ENCODE measurements at regions not wholly inside any gene's neighbourhood (a gene's known extent, or its start where the extent isn't known, plus 50 kb on each side); places are given as distances from the start of the nearest gene placed in this dataset.
"Not testable (repeated sequence)": the region's sequence is repeated elsewhere in the genome, so short reads cannot be mapped to it uniquely, and the experiment has no call there.

DNA sequence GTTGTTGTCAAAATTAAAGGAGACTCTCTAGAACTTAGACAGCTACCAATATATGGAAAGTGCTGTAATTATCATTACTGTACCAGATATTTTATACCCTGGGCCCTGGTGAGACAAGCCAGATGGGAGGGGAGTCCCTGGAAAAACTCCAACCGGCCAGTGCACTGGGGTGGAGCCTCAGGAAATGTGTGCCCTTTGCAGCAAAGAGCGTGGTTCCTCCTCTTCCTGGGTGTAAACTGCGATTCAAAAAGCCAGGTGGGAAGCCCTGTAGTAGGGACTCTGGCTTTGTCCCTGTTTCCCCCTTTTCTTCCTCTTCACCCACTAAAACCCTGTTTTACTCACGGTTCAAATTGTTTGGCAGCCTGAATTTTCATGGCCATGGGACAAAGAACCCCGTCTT lies 812.3 kb downstream of the PLA2G4A start:
- DNase-seq, result no peak

GRCh38 chr1:187641463-187641862 lies 812.7 kb downstream of the PLA2G4A start:
- no peak for DNase-seq

- no peak for DNase-seq
These were observed 813.2 kb downstream of the PLA2G4A start for GRCh38 chr1:187641907-187642306.

DNA sequence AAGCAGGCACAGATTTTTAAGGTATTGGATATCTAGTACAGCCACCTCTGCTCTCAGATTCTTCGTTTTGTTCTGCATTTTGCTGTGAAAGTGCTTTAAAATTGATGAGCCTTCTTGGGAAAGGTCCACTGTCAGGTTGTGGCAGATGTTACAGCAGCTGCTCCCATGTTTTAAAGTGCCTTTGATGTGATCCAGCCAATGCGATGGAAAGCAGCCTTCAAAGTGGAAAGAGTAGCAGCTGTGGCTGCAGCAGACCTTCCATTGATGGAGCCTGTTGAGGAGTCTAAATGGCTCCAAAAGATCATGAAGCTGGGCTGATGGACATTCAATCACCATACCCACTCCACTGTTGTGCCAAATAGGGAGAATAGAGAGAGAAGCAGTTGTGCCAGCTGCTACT lies 816.9 kb downstream of the PLA2G4A start:
- no peak for DNase-seq

- DNase-seq, result no peak
These were observed 817.9 kb downstream of the PLA2G4A start for GRCh38 chr1:187646536-187647107.

GRCh38 chr1:187648091-187648490 lies 819.3 kb downstream of the PLA2G4A start:
- DNase-seq, result no peak

GRCh38 chr1:187654635-187655034 lies 825.9 kb downstream of the PLA2G4A start:
- DNase-seq, result no peak

- DNase-seq, result no peak
These were observed 826.4 kb downstream of the PLA2G4A start for GRCh38 chr1:187655104-187655503.

- DNase-seq, result no peak
These were observed 836.7 kb downstream of the PLA2G4A start for GRCh38 chr1:187665483-187665882.

DNA sequence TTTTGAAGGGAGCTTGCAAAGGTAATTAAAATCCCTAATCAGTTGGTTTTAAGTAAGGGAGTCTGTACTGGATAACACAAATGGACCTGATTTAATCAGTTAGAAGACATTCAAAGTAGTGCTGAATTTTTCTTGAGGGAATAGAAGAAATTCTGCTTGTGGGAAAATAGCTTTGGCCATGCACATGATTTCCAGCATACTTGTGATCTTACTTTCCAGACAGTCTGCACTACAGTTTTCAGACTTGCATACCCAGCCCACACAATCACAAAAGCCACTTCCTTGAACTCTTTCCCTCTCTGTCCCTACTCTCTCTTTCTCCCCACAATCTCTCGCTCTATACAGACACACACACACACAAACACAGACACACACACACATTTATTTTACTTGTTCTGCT lies 852.1 kb downstream of the PLA2G4A start:
- no peak for DNase-seq

- DNase-seq, result no peak
These were observed 853.4 kb downstream of the PLA2G4A start for GRCh38 chr1:187682112-187682511.

DNA sequence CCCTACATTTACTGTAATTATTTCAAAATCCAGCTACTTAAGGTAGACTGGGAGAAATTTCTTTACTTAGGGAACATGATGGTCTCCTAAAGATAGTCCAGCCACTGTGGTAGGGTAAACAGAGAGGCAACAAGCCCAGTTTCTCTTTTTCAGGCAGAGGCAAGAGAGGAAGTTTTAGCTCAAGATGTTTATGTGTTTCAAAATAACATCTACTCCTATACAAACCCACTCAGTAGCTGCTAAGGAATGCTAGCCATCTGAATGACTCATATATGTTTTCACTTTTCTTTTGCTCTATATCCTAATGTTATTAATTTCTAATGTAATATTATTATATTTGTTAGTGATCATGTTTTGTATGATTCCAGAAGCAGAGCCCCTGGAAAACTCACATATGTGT lies 856.6 kb downstream of the PLA2G4A start:
- DNase-seq, result no peak

DNA sequence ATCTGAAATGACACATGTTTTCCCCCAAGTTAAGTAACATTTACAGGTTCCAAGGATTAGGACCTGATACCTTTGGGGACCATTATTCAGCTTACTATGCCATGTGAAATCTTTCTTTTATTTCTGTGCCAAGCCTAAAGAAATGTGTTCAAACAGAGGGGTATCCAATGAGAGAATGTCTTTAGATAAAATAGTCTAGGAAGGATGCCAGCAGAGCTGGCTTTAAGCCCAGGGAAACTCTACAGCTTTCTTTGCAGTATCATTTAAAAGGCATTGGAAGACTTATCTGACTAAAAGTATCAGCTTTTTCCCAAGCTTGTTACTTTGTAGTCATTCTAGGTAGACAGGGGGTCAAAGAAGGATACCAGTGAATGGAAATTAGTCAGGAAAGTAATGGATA lies 860.4 kb downstream of the PLA2G4A start:
- DNase-seq, result no peak

GRCh38 chr1:187691439-187691838 lies 862.7 kb downstream of the PLA2G4A start:
- DNase-seq, result no peak

GRCh38 chr1:187692799-187693198 lies 864.0 kb downstream of the PLA2G4A start:
- DNase-seq, result no peak

DNA sequence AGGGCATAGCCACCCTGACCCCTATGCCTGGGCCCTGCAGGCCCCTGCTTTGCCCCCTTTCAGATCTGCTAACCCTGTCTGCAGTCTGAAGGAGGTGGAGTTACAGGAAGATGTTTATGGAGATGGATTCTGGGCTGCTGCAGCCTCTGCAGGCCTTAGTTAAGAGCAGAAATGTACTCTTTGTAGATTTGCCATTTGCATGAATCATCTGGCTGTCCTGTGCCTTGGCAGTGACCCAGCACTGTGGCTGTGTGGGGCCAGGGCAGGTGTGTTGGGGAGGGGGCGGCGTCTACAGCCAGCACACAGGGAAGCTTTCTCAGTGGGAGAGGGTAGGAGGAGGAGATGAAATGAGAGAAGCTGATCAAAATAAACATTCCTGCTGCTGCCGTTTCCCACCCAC lies 867.3 kb downstream of the PLA2G4A start:
- no peak for DNase-seq

DNA sequence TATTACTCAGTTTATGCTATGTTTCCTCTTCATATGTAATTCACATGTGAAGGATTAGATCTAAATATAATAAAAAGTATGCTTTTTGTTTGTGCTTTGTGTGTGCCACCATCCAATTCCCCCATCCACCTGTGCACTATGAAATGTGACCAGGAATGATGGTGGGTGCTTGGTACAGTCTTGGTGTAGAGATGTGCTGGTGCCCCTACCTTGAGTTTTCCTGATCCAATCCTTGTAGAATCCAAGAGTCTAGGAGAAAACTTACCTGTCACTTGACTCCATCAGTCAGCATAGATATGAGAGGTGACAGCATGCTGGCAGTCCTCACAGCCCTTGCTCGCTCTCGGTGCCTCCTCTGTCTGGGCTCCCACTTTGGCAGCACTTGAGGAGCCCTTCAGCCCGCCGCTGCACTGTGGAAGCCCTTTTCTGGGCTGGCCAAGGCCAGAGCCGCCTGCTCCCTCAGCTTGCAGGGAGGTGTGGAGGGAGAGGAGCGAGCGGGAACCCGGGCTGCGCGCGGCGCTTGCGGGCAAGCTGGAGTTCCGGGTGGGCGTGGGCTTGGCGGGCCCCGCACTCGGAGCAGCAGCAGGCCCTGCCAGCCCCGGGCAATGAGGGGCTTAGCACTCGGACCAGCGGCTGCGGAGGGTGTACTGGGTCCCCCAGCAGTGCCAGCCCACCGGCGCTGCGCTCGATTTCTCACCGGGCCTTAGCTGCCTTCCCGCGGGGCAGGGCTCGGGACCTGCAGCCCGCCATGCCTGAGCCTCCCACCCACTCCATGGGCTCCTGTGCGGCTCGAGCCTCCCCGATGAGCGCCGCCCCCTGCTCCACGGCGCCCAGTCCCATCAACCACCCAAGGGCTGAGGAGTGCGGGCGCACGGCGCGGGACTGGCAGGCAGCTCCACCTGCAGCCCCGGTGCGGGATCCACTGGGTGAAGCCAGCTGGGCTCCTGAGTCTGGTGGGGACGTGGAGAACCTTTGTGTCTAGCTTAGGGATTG lies 874.7 kb downstream of the PLA2G4A start:
- DNase-seq, result not testable (repeated sequence)

- no peak for DNase-seq
These were observed 885.7 kb downstream of the PLA2G4A start for GRCh38 chr1:187714470-187714869.

DNA sequence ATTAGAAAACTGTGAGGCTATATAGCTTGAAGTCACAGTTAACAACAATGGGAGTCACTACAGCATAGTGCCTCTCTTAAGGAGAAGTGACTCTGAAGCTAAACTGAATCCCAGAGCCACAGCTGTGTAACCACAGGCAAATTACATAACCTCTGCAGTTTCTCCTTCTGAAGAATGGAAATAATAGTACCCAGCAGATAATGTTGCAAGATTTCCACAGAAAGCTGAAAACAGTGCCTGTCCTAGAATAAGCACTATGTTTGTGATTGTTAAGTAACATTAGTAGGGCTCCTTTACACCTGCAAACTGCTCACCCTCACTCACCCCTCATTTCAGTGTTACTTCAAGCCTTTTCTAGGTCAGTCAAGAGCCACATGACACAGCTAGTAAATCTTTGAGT lies 886.7 kb downstream of the PLA2G4A start:
- no peak for DNase-seq

- no peak for DNase-seq
These were observed 887.4 kb downstream of the PLA2G4A start for GRCh38 chr1:187716160-187716559.

DNA sequence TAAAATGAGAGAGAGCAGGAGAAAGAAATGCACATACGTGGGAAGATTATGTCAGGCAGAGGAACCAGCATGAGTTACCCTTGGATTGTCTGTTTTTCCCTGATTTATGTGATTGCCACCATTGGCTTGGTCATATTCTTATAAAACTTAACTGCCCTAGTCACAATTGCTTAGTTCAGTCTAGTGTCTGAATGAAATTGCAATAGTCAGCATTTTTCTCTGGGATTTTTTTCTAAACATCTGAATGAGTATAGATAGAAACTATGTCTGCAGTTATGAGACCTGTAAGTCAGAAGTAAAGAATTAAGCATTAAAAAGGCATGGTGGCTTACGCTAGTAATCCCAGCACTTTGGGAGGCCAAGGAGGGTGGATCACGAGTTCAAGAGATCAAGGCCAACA lies 889.8 kb downstream of the PLA2G4A start:
- DNase-seq, result no peak

- no peak for DNase-seq
These were observed 892.5 kb downstream of the PLA2G4A start for GRCh38 chr1:187721216-187721615.

DNA sequence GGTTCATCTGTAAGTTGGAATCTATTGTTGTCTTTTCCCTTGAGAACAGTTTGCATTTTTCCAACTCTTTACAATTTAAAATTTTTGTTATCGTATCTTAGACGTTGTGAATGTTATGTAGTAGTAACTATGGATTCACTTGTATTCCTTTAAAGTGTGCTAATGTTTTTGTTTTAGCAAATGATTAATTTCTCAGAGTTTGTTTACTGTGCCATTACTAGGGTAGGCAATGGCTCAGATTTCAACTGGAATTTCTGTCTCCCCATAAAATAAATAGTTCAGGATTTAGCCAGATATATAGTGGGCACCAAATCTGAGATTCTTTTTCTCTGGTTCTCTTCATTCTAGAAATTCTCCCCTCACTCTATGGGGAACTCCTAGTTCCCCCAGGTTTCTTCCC lies 896.5 kb downstream of the PLA2G4A start:
- DNase-seq, result no peak

GRCh38 chr1:187733232-187733631 lies 904.5 kb downstream of the PLA2G4A start:
- DNase-seq, result no peak

Data from activated CD4-positive, CD25-positive, alpha-beta regulatory T cell treated with anti-CD3 and anti-CD28 coated beads, Interleukin-2, amount 50 U/mL, for 72 hours (primary cell).